ENCODE measurements at regions not wholly inside any gene's neighbourhood (a gene's known extent, or its start where the extent isn't known, plus 50 kb on each side); places are given as distances from the start of the nearest gene placed in this dataset.

DNA sequence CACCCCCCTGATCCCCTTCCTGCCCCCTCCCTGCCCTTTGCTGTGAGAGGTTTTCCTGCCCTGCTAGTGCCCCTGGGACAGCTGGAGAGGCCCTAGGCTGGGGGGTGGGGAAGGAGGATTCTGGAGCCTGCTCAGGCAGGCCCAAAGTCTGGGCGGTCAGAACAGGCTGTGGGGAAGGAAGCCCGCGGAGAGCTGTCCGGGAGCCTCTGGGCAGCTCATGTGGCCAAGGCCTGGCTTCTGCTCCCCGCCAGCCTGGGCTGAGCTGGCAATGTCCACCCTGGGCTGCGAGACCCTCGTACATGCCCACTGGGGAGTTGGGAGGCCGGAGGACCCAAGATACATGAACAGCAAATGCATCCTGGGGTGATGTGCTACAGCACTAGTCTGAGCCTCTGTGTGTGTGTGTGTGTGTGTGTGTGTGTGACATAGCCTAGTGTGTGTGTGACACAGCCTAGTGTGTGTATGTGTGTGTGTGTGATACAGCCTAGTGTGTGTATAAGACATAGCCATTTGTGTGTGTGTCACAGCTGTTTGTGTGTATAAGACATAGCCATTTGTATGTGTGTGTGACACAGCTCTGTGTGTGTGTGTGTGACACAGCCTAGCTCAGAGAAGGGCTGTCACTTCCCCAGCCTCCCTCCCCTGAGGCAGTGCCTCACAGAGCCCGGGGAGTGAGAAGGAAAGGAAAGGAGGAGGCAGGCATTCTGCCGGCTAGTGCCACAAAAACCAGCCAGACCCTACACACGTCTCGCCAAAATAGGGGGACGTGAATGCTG, 201.4 kb upstream of the CIBAR2 start:
- Histone ChIP-seq H3K27me3 (no peaks in the 10 kb centered on the region), H3K27ac (peak overlapping the region in 1 of 5 donors; percentile 30), H3K36me3 (no peaks in the 10 kb centered on the region), H3K9me3 (no peaks in the 10 kb centered on the region), H3K4me3 (no peak overlapping the region), H3K4me1 (peaks cover 25 to 73% (median 56%) of the 10 kb centered on the region in 4 donors)
- DNase-seq: peak in 1 of 2 donors; percentile 74
- 65 to 83% (median 75%) methylated on average over 7 to 13 of the region's 13 CpGs for WGBS, 5 donors
- TF ChIP-seq CTCF (IDR thresholded peaks at IDR 0.05) (no peak), POLR2AphosphoS5 (IDR thresholded peaks at IDR 0.05) (no peak), POLR2A (IDR thresholded peaks at IDR 0.05) (no peak), EP300 (IDR thresholded peaks at IDR 0.05) (no peak)
- intact Hi-C loops (cut with DNase I; ENCODE audit: low total_unique reads): no loop called here

GRCh38 chr16:85314512-85314971, 202.3 kb upstream of the CIBAR2 start:
- WGBS, 5 donors: 70 to 80% (median 71%) methylated on average over 11 of the region's 11 CpGs
- H3K36me3 ChIP-seq: no peaks in the 10 kb centered on the region
- no peak for DNase-seq
- H3K27ac ChIP-seq: no peak overlapping the region
- intact Hi-C loops (cut with DNase I; ENCODE audit: low total_unique reads): no loop called here
- no peak for TF ChIP-seq CTCF (IDR thresholded peaks at IDR 0.05)
- no peak for TF ChIP-seq EP300 (IDR thresholded peaks at IDR 0.05)
- no peak for TF ChIP-seq POLR2A (IDR thresholded peaks at IDR 0.05)
- no peak for TF ChIP-seq POLR2AphosphoS5 (IDR thresholded peaks at IDR 0.05)
- H3K4me3 ChIP-seq: no peak overlapping the region
- H3K27me3 ChIP-seq: no peaks in the 10 kb centered on the region
- H3K4me1 ChIP-seq: peaks cover 25 to 64% (median 51%) of the 10 kb centered on the region in 4 donors
- H3K9me3 ChIP-seq: no peaks in the 10 kb centered on the region

GRCh38 chr16:85315866-85316265, 203.6 kb upstream of the CIBAR2 start:
- Histone ChIP-seq H3K27me3 (no peaks in the 10 kb centered on the region), H3K4me3 (no peak overlapping the region), H3K9me3 (no peaks in the 10 kb centered on the region), H3K27ac (no peak overlapping the region), H3K4me1 (peaks cover 12 to 56% (median 45%) of the 10 kb centered on the region in 4 donors), H3K36me3 (no peaks in the 10 kb centered on the region)
- WGBS, 5 donors: 87 to 92% (median 91%) methylated on average over 14 of the region's 14 CpGs
- intact Hi-C loops (cut with DNase I; ENCODE audit: low total_unique reads): no loop called here
- TF ChIP-seq EP300 (IDR thresholded peaks at IDR 0.05) (no peak), CTCF (IDR thresholded peaks at IDR 0.05) (no peak), POLR2AphosphoS5 (IDR thresholded peaks at IDR 0.05) (no peak), POLR2A (IDR thresholded peaks at IDR 0.05) (no peak)
- DNase-seq: no peak

DNA sequence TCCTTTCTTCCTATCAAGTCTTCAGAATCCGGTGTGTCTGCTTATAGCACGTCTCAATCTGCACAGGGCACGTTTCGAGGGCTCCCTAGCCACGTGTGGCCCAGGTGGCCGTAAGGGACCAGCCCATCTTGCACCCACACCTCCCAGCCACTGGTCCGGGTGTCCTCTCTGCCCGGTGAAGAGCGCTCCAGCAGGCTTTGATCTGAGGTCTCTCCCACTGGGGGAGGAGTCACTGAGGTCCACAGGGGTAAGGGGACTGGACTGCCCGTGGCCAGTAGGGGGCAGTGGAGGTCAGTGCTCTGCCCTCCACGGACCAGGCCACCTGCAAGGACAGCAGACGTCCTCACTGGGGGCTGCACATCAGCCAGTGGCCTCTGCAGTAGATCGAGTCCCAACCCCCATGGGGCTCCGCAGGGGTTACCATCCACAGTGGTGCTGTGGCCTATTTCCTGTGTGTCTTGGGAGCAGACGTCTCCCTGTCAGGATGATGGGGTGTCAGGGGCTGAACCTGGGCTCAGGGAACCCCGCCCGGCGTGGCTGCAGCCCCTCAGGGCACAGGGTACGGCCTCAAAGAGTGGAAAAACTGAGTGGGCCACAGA, 204.1 kb upstream of the CIBAR2 start:
- WGBS, 5 donors: 36 to 46% (median 40%) methylated on average over 14 to 19 of the region's 19 CpGs
- no peak overlapping the region for H3K4me3 ChIP-seq
- peak; percentile 76 to 89 for DNase-seq
- H3K9me3 ChIP-seq: no peaks in the 10 kb centered on the region
- H3K36me3 ChIP-seq: no peaks in the 10 kb centered on the region
- peak in 5 of 7 experiments; percentile 76 to 88 (median 80) for TF ChIP-seq CTCF (IDR thresholded peaks at IDR 0.05)
- TF ChIP-seq POLR2AphosphoS5 (IDR thresholded peaks at IDR 0.05): peak in 1 of 3 donors; percentile 52
- TF ChIP-seq EP300 (IDR thresholded peaks at IDR 0.05): no peak
- no peak for TF ChIP-seq POLR2A (IDR thresholded peaks at IDR 0.05)
- H3K27me3 ChIP-seq: no peaks in the 10 kb centered on the region
- intact Hi-C loops (cut with DNase I; ENCODE audit: low total_unique reads): no loop called here
- H3K27ac ChIP-seq: no peak overlapping the region
- peaks cover 14 to 57% (median 46%) of the 10 kb centered on the region in 4 donors for H3K4me1 ChIP-seq
